Renal cortical epithelial cell (primary cell): ENCODE measurements at regions not wholly inside any gene's neighbourhood (a gene's known extent, or its start where the extent isn't known, plus 50 kb on each side); places are given as distances from the start of the nearest gene placed in this dataset.

ENCODE experiments used
- DNase-seq: peaks from one replicate; pipeline ENCODE4 v3.0.0-alpha.2; 2011; ENCODE audit warnings: low read depth

DNA sequence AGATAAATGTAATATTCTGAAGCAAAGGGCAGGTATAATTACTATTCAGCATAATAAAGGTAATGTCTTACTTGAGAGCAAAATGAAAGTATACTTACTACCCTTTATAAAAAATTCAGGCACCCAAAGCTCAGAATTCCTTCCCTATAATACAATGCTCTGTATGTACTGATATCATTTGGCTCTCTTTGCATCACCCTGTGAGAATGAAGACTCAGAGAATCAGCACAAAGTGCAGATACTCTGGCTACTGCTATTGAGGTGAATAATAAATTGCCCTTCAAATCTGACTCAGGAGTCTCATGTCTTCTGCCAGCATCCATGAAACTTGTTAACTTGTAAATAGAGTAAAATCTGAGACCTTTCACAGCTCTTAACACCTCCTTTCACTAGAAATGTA, 108.5 kb upstream of the KCTD3 start:
- no peak for DNase-seq

DNA sequence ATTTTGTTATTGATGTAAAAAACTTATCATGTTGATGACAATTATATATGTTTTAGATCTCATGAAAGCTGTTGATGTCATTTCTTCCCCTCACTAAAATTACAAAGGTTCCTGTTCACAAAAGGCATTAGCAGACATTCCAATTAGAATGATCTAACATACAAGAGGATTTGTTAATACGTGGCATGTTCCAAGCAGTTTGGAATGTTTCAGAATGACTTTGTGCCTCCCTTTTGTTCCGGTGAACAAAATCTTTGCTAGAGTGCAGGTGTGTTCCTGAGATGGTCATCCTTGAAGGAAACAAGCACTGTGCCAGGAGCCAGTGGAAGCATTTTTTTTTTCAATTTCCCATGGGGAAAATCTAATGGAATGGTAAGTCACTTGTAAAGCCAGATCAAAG, 108.0 kb upstream of the KCTD3 start:
- no peak for DNase-seq

DNA sequence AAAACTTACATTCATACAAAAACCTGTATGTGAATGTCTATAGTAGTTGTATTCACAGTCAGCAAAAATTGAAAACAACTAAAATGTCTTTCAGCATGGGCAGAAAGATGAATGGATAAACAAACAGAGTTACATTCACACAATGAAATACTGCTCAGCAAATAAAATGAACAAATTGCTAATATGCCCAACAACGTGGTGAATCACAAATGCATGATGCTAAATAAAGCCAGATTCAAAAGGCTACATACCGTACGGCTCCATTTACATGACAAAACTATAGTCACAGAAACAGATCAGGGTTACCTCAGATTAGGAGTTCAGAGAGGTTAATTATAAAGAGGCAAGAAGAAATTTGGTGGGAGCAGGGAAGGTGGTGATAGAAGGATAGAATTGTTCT, 100.7 kb upstream of the KCTD3 start:
- DNase-seq = no peak

DNA sequence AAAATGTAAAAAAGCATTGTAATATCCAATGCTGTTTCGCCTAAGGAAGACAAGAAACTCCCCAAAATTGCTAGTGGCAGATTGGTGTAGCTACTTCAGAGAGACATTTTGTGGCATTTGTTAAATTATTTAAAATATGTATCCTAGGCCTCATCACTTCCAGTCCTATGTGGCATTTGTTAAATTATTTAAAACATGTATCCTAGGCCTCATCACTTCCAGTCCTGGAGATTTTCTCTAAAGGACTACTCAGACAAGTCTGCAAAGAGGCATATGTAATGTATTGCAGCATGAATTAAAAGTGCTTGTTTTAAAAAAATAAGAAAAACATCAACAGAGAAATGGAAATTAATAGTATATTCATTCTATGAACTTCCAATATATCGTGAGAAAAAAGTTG, 95.6 kb upstream of the KCTD3 start:
- no peak for DNase-seq

DNA sequence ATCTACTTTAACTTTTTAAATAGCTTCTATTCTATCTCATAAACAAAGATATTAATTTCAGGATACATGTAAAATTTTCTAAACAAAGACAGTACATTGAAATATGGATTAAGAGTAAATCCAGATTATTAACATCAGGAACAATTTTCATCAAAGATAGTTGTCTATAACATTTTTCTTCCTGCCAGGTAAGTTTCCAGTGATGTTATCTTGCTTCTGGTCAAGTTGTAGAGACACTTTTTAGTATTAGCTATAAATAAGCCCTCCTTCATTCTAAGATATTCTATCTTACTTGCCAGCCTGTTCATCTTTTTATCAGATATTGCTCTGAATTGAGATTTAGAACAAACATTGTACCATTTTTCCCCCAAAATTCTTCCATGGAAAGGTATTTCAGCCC, 94.4 kb upstream of the KCTD3 start:
- DNase-seq = no peak

DNA sequence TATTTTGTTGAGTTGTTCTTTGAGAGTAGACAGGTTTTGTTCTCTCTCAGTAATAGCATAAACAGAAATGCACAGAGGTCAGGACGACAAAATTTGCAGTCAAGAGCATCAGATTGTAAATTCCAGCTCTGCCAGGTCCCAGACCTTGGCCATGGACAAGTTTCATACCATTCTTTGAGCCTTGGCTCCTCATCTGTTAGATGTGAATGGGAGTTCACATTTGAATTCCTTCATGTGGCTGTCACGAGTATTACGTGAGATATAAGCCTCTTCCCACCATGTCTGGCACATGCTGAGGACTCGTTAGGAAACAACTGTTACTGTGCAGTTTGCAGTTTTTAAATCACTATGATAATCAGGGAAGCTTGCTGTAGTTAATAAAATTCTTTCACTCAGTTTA, 93.2 kb upstream of the KCTD3 start:
- no peak for DNase-seq

DNA sequence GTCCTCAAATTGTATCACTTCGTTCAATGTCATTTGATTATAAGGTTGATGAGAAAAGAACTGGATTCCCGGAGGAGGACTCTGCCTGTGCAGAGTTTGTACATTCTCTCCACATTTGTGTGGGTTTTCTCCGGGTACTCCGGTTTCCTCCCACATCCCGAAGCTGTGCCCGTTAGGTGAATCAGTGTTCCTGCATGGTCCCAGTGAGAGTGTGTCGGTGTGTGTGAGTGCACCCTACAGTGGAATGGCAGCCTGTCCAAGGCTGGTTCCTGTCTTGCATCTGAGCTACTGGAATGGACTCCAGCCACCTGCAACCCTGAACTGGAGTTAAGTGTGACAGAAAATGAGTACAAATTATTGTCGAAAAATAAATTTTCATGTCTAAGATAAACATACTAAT, 92.2 kb upstream of the KCTD3 start:
- DNase-seq = no peak

DNA sequence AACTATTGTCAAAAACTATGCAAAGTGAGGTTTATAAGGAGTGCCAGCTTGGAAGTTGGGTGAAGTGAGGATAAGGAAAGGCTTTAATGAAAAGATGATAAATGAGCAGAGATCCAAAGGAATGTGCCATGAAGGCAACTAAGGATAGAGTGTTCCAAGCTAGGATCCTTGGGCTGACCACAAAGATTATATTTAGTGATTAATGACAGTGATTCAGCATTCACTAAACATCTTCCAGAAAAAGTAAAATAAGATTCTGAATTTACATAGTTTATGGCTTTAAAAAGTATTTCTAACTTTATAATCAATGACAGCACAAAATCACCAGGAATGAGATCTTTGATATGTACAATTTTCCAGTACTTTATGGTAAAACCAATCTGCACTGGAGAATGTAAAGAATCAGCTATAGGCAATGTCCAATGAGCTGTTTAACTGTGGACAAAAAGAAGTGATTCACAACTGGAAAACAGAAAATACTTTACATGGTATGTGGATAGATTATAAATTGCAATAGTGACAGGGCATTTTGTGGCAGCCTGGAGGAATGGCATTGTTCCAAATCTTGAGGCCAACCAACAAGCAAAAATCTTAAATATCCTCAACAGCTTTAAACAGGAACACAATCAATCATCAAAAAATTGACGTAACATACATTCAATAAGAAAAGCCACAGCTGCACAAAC, 91.2 kb upstream of the KCTD3 start:
- DNase-seq = peak; percentile 30

DNA sequence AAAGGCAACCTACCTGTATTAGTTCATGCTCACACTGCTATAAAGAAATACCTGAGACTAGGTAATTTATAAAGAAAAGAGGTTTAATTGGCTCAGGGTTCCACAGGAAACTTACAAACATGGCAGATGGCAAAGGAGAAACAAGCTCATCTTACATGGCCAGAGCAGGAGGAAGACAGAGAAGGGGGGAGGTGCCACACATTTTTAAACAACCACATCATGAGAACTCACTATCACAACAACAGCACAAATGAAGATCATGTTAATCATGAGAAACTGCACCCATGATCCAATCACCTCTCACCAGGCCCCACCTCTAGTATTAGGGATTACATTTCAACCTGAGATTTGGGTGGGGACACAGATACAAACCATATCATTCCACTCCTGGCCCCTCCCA, 90.6 kb upstream of the KCTD3 start:
- no peak for DNase-seq

DNA sequence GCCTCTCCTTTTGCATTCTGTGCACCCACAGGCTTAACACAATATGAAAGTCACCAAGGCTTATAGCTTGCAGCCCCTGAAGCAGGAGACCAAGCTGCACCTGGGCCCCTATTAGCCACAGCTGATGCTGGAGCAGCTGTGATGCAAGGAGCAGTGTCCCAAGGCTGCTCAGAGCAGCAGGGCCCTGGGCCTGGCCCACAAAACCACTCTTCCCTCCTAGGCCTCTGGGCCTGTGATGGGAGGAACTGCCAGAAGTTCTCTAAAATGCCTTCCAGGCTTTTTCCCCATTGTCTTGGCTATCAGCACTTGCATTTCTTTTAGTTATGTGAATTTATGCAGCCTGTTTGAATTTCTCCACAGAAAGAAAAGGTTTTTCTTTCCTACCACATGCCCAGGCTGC, 89.5 kb upstream of the KCTD3 start:
- no peak for DNase-seq

DNA sequence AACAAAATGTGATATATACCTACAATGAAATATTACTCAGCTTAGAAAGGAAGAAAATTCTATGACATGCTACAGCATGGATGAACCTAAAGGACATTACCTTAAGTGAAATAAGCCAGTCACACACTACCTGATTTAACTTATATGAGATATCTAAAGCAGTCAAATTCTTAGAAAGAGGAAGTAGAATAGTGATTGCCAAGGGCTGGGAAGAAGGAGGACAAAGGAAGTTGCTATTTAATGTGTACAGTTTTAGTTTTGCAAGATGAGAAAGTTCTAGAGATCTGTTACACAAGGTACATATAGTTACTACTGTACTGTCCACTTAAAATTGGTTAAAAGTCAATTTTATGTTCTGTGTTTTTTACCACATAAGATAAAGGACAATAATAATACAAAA, 87.5 kb upstream of the KCTD3 start:
- DNase-seq = no peak

DNA sequence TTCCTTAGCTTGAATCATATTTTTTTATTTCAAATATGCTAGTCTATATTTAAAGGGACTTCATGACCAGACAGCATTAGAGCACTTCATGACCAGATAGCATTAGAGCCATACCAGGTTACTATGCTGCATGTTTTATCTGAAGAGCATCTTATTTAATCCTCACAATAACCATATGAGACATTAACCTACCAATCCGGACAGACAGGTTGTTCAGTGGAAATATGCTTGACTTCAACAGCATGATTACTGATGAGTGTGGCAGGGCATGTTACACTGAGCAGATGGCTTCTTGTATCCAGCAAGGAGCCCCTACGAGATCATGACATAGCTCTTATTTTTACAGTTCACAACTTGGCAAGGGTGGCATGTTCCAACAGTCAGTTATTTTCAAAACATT, 85.0 kb upstream of the KCTD3 start:
- no peak for DNase-seq

DNA sequence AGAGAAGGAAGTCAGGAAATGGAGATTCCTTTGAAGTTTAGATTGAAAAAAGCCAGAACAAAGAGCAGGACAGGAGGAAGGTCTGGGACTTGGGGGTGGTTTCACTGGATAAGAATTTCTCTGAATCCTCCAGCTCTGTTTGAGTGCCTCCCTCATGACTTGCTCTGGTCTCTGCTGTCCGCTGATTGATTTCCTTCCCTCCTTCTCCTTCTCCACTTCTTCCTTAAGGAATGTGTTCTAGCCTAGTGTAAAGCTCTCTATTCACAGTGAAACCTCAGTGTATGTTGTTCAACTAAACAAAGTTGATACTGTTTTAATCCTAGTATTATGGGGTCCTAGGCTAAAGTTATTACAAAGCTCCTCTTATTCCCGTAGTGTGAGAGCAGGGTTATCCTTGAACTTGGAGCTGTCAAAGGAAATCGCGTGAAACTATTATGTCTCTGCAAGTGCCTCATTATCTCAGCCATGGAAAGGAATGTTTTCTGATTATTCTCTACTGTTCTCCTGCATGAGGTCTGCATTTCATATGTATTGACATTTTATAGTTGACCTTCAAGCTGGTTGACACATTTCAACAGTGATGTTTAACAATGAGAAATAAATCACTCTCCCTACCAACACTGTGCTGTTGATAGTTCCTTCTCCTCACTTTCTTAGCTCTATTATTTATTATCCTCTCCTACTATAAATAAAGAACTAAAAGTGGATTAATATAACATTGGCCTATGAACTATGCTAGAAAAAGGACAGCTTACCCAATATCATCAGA, 82.7 kb upstream of the KCTD3 start:
- DNase-seq = no peak

DNA sequence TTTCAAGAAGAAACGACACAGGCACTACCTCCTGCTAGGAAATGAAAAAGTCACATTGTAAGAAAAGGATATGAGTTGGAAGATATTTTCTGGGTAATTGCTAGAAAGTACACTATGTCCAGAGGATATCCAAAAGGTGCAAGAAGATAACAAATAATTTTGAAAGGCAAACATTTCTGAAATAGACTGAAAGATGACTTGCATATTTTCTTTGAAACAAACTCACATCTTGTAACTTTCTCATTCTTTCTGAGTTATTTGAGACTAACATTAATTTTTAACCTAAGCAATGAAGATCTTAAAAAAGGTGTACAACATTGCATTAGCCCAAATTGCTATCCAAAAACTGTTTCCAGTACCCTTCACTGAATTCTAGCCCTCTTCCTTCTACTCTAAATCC, 79.6 kb upstream of the KCTD3 start:
- no peak for DNase-seq

DNA sequence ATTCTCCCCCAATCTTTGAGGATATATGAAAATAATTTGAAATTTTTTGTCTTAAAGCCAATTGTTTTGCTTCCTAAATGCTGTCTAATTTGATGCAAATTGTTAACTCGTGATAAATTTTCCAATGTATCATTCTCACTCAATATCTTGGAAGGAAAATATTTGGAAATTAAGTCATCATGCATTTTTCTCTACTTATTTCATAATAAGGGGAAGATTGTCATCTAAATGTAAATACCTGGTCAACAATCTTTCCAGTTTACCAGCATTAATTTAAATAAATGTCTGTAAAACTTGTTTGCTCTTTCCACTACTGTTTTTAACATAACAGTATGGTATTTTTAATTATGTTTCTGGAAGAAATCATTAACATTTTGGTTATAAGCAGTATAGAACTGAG, 78.3 kb upstream of the KCTD3 start:
- no peak for DNase-seq

DNA sequence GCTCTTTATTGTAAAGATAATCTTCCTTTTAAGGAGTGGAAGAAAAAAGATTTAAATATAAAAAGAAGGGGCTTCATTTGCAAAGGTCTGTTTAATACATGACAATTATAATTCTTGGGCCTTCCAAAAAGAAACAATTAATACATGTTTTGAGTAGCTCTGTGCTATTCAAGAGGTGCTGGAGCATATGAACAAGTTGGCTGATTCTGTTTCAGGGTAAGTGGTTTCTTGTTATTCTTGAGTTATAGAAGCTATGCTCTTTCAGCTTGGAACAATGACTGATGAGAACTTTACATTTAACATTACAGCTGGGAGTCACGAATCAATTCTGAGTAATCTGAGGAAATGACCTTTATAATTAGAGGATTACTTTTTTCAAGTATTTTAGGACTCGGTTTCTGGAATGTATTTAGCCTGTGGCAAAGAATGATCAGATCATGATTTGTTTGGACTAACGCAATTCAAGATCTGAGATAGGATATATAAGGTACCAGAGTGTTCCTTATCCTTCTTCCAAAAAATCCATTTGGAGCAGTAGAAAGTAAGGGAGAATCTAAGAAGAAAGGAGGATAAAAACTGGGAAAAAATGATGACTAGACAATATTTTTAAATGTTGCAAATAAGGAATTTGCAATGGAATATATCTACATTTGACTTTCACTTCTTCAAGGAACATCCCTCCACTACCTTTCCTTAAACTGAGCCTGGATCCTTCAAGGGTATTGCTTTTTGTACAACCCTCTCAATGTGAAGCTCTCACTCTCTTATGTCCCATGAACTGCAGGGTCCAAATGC, 77.1 kb upstream of the KCTD3 start:
- no peak for DNase-seq

DNA sequence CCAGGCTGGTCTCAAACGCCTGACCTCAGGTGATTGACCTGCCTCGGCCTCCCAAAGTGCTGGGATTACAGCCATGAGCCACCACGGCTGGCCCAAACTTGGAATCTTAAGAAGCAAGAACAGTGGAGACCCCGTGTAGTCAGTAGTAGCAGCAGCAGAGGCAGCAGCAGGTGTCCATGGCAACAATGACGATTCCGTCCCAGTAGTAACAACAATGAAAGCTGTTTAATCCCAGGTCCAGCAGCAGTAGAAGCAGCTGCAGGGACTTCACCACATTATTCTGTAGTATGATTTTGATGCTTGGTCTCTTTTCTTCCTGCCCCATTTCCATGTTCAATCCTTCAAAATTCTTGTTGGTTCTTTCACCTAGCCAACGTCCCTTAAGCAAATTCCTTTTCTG, 69.6 kb upstream of the KCTD3 start:
- DNase-seq = no peak

DNA sequence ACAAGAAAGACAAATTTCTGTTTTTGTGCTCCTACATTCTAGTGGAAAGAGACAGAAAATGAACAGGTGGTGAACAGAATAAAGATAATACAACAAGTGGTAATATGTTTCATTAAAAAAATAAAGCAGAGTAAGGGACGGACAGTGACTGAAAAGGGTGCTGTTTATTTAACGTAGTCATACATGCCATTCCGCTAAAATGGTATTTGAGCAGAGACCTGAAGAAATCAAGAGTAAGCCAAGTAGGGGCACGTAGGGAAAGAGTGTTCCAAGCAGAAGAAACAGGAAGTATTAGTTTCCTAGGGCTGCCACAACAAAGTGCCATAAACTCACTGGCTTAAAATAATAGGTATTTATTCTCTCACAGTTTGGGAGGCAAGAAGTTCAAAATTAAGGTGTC, 65.6 kb upstream of the KCTD3 start:
- no peak for DNase-seq

DNA sequence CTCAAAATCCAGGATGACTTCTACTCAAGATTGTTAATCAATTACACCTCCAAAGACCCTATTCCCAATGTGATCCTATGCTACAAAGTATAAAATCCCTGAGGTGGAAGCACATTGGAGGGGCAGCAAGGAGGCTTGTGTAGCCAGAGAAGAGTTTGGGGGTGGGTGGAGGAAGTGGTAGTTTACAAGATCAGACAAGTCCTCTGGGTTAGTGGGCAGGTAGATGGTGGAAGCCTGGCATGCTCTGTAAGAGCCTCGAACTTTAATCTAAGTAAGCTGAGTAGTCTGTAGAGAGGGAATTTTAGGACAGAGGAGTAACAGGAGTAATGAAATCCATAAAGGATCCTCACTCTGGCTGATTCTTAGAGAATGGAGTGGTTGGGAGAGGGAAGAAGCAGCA, 65.0 kb upstream of the KCTD3 start:
- no peak for DNase-seq

DNA sequence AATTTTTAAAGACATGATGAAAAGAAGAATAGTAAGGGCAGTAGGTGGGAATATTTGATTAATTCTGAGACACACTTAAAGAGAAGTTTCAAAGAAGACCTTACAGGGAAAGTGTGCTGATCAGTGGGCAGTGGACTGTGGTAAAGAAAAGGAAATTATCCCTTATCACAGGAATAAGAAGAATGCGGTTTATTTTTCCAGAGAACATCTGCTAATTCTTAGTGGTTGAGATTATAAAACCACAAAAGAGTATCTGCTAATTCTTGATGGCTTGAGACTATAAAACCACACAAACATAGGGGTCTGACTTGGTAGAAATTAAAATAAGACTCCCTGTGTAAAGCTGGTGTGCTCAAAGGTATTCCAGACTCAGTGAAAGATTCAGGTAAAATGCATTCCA, 60.0 kb upstream of the KCTD3 start:
- DNase-seq = no peak

DNA sequence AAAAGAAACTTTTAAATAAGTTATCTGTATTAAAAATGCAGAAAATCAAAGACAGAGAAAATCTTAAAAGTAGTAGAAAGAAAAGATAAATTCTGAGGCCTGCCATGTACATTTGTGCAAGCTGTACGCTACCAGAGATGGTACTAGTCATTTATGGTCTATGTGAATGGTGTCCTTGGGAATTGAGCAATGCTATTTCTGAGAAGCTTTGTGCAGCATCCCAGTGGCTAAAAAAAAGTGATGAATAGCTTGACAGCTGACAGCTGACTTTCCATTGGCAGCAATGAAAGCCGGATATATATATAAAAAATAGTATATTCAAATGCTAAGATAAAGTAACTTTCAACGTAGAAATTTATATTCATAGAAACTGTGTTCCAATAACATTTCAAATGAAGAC, 58.8 kb upstream of the KCTD3 start:
- DNase-seq = no peak
